GM21360 (cell line): ENCODE measurements at regions not wholly inside any gene's neighbourhood (a gene's known extent, or its start where the extent isn't known, plus 50 kb on each side); places are given as distances from the start of the nearest gene placed in this dataset.
"Not testable (repeated sequence)": the region's sequence is repeated elsewhere in the genome, so short reads cannot be mapped to it uniquely, and the experiment has no call there.

Experiments used
- ATAC-seq: cut with Tn5 transposase; IDR thresholded peaks from one replicate; pipeline ENCODE4 v1.9.1; 2021; ENCODE audit warnings: mild to moderate bottlenecking, moderate library complexity; ENCODE audit not compliant: unreplicated experiment

DNA sequence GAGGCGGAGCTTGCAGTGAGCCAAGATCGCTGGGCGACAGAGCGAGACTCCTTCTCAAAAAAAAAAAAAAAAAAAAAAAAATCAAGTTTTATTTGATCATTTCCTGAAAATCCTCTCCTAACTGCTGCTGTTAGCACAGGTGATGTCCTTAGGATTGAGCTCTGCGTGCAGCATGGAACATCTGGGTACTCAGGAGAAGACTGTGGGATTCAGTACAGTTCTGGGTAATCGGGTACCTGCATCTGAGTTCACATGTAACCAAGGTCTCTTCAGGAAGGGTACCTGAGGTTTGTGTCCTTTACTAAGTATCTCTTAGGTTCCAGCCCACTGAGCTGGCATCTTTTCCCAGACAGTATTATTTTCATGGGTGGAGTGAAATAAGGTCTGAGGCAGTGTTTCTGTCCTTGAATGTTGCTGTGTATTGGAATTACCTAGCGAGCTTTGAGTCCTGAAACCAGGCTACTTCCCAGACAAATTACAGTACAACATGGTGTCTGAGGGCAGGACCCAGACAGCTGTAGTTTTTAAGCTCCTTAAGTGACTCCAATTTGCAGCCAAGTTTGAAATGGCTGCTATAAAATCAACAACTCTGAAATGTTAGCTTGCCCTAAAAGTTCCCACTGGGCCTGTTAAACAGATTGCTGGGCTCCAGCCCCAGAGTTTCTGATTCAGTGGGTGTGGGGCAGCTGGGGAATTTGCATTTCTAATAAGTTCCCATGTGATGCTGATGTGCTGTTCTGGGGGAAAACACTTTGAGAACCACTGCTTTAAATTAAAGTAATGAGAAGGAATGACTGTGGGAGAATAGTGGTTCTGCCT is 120.5 kb downstream of the PMAIP1 start:
- ATAC-seq: no peak

DNA sequence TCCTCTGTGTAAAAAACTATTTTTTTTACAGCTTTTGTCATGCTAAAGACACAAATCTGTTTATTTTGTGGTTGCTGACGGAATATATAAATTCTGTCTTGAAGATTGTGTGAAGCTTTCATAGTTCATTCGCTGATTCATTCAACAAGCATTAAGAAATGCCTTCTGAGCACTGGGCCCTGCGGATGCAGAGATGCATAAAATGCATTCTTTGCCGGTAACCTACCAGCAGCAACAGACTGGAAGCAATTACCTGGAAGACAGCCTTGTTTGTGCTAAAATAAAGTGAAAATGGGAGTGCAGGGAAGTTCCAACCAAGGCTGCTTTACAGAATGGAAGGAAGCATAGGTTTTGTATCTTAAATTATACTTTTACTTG is 119.7 kb downstream of the PMAIP1 start:
- no peak for ATAC-seq

DNA sequence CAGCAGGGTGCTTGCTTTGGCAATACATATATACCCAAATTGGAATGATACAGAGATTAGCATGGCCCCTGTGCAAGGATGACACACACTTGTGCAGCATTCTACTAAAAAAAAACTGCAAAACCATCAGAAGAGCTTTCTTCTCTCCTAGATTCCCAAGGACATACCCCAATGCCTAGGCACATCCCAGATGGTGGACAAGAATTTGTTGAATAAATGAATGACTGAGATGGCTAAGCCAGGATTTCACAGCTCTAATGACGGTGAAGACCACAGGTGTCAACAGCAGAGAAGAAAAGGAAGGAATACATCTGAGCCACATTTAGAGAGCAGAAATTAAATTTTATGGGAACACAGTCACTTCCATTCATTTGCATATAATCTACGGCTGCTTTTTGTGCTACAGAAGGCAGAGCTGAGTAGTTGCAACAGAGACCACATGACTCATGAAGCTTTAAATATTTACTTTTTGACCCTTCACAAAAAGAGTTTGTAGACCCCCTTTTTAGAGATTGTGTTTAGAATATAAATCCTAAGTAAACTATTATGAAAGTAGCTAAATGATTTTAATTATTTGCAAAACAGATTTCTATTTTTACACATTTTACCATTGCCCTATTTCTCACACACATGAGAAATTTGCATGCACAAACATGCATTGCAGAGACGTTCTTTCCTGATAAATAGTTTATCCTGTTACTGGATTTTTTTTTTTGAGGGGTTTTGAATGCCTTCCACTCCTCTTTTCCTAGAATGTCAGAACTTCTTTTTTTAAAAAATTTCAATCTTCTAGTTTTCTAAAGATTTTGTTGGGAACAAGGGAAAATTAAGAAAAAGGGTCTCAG is 119.0 kb downstream of the PMAIP1 start:
- ATAC-seq: no peak

DNA sequence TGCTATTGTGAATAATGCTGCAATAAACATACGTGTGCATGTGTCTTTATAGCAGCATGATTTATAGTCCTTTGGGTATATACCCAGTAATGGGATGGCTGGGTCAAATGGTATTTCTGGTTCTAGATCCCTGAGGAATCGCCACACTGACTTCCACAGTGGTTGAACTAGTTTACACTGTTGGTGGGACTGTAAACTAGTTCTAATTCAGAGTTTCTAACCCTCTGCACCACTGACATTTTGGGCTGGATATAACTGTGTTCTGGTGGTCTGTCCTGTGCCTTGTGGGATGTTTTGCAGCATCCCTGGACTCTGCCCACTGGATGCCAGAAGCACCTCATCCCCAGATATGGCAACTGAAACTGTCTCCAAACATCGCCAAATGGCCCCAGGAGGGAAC is 118.3 kb downstream of the PMAIP1 start:
- not testable (repeated sequence) for ATAC-seq

DNA sequence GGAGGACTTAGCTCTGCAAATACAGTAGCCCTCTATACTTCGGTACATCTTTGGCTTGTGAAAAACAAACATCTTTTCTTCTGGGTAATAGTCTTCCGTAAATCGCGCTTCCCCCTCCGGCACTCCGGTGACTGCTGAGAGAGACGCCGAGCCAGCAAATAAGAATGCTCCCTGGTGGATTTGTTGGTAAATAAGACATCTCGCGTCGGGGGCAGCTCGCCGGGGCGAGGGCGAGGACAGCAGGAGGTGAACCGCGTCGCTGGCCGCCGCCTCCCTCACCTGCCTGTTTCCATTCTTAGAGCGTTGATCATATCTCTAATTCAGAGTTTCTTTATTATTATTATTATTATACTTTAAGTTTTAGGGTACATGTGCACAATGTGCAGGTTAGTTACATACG is 117.6 kb downstream of the PMAIP1 start:
- no peak for ATAC-seq

DNA sequence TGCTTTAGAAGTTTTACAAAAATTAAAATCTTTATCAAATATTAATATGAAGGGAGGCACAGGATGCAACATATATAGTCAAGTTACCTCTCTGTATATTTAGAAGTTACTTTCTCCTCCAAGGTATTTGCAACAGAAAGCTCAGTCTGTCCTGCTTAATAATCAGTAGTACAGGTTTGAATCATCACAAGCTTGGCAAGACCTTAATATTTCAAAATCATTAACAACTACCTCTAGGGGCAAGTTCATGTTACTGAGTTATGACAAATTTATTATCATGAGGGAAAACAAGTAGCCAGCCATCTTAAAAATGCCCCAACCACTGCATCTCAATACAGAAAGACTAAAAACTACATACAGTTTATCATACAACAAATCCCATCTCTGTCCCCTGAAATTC is 116.0 kb downstream of the PMAIP1 start:
- ATAC-seq: not testable (repeated sequence)

DNA sequence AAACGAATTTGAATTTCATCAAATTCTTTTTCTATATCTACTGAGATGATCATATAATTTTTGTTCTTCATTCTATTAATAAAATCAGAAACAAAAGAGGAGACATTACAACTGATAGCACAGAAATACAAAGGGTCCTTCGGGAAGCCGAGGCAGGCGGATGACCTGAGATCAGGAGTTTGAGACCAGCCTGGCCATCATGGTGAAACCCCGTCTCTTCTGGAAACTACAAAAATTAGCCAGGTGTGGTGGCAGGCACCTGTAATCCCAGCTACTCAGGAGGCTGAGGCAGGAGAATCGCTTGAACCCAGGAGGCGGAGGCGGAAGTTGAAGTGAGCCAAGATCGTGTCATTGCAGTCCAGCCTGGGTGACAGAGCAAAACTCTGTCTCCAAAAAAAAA is 113.4 kb downstream of the PMAIP1 start:
- ATAC-seq: not testable (repeated sequence)

DNA sequence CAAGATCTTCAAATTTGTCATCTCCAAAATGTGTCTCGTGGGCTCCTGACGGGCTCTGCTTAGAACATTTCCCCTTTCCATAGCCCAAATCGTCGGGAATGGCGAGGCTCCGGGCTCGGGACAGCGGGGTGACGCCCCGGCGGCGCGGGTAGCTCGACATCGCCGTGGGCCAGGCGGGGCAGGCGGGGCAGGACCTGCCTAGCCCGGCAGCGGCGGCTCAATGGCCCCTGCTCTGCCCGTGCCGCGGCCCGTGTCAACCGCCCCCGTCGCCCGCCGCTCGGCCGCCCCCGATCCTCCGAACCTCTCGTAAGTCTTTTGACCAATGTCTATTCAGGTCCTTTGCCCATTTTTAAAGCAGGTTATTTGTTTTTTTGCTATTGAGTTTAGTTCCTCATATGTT is 111.2 kb downstream of the PMAIP1 start:
- ATAC-seq: no peak

DNA sequence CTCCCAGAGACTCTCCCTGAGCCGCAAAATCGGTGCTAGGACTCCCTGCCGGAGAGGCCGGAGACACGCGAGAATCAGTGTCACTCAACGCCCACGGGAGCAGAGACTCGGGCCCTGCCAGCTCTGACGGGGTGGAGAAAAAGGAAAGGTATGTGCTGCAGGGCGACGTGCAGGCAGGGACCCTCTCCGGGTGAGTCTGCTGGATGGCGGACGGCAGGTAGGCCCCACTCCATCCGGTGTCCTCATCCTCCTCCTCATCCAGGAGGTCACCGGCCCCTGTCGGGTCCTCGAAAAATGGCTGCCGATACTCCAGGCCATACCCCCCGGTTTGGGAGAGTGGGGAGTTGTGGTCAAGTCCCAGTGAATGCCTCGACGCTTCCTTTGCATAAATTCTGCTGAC is 110.7 kb downstream of the PMAIP1 start:
- no peak for ATAC-seq

DNA sequence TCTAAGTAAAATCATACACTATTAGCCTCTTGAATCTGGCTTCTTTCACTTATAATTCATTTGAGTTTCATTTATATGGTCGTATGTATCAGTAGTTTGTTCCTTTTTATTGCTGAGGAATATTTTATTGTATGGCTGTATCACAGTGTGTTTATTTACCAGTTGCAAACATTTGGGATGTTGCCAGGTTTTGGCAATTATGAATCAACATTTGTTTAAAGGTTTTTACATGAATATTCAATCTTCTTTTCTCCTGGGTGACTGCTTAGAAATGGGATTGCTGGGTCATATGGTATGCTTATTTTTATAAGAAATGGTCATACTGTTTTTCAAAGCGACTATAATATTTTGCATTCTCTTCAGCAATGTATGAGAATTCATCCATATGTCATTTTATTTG is 107.9 kb downstream of the PMAIP1 start:
- no peak for ATAC-seq

DNA sequence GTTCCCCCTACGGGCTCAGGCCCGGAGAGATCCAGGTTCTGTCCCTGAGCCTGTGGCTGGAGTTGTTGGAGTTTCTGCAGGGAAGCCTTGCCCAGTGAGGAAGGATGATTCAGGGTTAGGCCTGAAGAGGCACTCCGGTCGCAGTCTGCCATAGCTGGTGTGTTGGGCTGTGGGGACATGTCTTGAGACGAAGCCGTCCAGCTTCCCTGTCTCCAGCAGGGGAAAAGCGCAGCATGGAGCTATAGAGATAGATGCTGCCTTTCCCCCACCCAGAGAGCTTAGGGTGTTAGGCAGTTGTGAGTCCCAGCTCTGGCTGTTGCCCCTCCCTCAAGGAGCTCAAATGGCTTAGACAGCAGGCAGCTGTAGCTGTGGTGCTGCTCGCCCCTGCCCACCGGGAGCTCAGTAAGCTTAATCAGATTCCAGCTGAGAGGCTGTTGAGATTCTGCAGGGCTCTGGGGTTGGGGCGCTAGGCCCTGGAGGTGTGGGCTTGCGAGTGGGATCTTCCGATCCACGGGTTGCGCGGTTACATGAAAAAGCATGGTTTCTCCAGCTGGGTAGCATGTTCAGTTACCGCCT is 103.9 kb downstream of the PMAIP1 start:
- no peak for ATAC-seq

DNA sequence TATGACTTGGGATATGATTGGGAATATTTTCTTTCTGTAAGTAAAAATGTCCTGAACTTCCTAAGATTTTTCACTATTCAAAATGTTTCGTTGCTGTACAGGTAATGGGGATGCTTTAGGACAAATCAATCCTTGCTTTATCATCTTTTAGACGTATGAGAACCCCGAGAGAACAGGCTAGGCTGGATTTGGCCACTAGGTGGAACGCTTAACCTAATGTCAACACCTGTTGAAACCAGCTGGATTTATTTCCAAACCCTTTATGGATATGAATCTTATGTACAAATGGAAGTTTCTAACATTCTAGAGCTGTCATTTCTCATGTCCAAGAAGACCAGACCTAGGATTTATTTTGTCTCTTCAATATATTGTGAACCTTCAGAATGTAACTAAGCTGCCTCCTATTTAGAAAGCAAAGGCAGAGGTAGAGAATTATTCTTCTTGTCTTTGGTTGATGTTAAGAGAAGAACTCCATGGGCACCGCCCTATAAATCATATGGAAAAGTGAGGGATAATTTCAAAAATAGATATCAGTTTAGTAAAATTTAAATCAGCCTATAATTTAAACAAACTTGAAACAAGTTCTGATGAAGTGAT is 96.7 kb downstream of the PMAIP1 start:
- ATAC-seq: no peak

DNA sequence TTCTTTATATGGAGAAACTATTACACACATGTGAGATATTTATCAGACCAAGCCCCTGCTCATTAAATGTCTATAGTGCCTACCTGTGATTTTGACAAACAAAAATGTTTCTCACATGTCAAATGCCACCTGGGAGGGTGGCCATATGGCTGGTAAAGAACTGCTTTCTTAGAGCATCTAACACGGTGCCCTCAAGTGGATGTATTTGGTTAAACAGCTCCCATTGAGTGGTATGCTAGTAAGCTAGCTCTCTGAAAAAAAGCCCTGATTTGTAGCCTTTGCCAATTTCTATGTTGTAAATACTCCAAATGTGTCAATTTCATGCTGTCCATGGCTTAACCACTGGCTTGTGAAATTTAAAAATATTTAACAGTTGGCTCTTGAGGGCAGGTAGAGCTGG is 94.6 kb downstream of the PMAIP1 start:
- peak; percentile 69 for ATAC-seq

DNA sequence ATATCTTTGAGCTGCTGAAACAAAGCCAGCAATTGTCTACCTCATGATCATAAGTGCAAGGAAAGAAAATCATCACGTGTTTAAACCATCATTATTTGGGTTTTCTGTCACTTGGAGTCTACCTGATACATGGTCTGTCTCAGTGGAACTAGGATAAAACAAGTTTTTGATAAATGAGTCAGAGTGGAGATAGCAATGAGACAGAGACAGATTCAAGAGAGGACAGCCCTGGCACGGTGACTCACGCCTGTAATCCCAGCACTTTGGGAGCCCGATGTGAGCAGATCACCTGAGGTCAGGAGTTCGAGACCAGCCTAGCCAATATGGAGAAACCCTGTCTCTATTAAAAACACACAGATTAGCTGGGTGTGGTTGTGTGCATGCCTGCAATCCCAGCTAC is 93.8 kb downstream of the PMAIP1 start:
- ATAC-seq: no peak

DNA sequence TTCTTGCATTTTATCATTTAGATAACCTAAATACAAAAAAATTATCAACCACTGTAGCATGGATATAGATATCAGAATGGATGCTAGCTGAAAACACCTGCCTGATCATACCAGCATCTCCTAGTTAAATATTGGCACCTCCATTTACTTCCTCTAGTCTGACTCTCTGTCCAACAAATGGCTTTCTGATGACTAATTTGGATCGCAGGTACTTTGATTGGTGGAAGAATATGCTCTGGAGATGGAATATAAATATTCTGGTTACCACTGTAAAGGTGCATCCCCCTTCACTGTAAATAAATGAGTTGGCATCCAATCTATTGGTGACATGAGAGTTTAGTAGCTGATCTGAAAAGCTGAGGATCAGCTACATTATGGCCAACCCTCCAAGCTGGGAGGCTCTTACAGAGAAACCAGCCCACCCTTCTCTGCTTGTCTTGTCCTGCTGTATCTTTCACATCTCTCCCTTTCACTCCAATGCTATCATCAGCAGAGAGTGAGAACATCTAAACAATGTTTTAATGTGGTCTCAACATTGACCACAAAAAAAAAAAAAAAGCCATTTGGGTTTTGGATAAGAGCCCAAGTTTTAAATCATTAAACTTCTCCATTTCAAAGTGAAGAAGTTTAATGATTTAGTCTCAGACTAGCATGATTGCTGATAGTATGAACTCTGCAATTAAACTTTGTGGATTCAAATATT is 90.5 kb downstream of the PMAIP1 start:
- ATAC-seq: no peak

DNA sequence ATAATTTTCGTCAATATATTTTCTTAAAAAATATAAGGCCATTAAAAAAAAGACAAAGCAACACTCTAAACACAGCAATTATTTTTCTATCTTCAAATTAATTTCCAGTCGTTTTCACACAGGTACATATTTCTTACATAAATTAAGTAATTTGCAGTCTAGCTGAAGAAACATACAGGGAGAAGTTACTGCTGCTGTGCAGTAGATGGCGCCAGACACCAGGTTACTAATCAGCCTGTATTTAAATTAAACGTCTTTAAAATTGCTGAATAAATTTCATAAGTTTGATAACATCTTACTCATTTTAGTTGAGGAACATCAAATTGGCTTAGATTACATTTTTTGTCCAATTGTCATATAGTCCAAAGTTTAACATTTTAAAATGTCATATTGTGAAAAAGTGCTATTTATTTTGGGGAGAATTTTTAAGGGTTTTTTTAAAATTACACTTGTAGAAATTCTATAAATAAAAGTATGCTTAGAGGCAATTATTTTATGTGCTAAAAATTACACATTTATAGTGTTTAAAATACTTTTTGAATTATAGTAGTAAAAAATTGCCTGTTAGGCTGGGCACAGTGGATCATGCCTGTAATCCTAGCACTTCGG is 88.4 kb downstream of the PMAIP1 start:
- ATAC-seq: peak; percentile 50

DNA sequence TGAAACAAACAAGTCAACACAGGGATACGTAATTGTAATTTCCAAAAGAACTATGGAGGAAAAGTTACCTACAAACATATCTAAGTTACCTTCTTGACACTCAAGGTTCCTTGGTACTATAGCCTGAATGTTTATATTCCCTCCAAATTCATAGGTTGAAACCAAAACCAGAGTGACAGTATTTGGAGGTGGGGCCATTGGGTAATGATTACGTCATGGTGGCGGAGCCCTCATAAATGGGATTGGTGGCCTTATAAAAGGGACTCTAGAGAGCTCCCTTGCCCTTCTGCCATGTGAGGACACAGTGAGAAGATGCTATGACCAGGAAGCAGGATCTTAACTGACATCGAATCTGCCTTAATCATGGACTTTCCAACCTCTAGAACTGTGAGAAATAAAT is 87.3 kb downstream of the PMAIP1 start:
- ATAC-seq: no peak

DNA sequence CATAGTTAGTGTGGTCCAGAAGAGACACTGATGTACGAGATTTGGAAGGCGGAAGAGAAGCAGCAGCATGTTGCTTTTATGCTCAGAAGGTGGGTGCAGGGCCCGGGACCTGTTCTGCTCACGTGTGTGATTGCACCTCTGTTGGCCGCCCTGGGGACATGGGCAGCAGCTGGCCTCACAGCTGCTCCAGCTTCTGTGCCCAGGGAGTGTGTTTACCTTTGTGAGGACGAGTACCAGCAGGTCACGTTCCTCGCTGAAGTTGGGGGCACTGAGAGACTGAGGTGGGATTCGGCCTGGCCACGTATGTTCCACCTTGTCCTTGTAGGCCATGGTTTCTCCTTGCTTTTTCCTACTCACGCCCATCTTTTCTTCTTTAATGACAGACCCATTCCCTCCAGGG is 86.3 kb downstream of the PMAIP1 start:
- no peak for ATAC-seq

DNA sequence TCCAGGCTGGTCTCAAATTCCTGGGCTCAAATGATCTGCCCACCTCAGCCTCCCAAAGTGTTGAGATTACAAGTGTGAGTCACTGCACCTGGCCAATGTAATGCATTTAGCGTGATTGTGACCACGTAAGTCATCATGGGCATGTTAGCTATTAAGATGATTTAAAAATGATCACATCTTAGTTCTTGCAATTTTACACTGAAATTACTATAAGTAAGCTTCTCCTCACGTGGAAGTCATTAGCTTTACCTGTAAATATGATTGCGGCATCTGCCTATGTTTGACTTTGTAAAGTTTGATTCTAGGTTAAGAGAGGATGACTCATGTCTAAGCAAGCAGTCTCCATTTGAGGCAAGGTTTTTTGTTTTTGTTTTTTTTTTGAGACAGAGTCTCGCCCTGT is 85.5 kb downstream of the PMAIP1 start:
- ATAC-seq: no peak

DNA sequence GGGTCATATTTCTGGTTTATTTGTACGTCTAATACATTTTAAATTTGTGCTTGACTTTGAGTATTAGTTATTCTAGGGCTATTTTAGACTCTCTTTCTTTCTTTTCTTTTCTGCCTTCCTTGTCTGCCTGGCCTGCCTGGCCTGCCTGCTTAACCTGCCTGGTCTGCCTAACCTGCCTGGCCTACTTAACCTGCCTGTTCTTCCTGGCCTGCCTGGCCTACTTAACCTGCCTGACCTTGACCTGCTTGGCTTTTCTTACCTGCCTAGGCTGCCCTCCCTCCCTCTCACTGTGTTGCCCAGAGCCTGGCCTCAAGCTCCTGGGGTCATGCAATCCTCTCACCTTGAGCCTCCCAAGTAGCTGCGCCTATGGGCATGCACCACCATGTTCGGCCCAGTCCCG is 83.7 kb downstream of the PMAIP1 start:
- ATAC-seq: no peak
